K562 (cell line): ENCODE measurements at regions not wholly inside any gene's neighbourhood (a gene's known extent, or its start where the extent isn't known, plus 50 kb on each side); places are given as distances from the start of the nearest gene placed in this dataset.

ENCODE experiments used
- ATAC-seq: fragments of 200-7000 bp; cut with Tn5 transposase; 3 replicates; pipeline ENCODE4 v1.9.1; 2020; ENCODE audit warnings: moderate library complexity
- BruUV-seq: library from RNA; stranded (reverse); fragments of 400-500 nt; replicated peaks from 2 replicates; lab custom pipeline; 2021; lab: Mats Ljungman, UMichigan
- CTCF ChIA-PET: fragments of 300-600 bp; formaldehyde crosslinking; extraction: SDS; loops from one replicate; lab custom pipeline; 2021; ENCODE audit warnings: low intra/inter-chr PET ratio; lab: Yijun Ruan, JAX
- POLR2A ChIA-PET: fragments of 300-600, 350-650 bp; sonication (Branson Sonifier 250); formaldehyde crosslinking; extraction: SDS; loops from one replicate; lab custom pipeline; 2021; ENCODE audit warnings: antibody characterized with exemption, inconsistent platforms; lab: Yijun Ruan, JAX
- DNase-seq, 4 experiments: peaks; one replicate each; pipeline versions ENCODE4 v3.0.0 to v3.0.0-alpha.2; 2011 to 2018; ENCODE audit warnings: low spot score in 3 of 4, mixed read lengths in 3 of 4; ENCODE audit errors: extremely low read depth in 1 of 4
- FAIRE-seq: peaks from 2 replicates; lab custom pipeline; 2011; peaks lifted over from hg19 to GRCh38; lab: Jason Lieb, UNC
- H2AFZ ChIP-seq: 2 replicates; pipeline ENCODE4 v1.6.0; 2011; ENCODE audit warnings: low read depth, low read length, control low read depth, inconsistent platforms
- H3K27ac ChIP-seq: fragments of 200-600 bp; 3 replicates; pipeline ENCODE4 v1.8.0; 2011; ENCODE audit warnings: low read depth, mild to moderate bottlenecking, control low read depth, inconsistent platforms, low read length, moderate library complexity, mixed read lengths; ENCODE audit errors: extremely low read depth
- H3K27me3 ChIP-seq, 2 experiments: fragments of 300-600 bp in 1 of 2; 2 replicates in 1 of 2; 3 replicates in 1 of 2; pipeline versions ENCODE4 v1.6.0 to v1.8.0; 2011; ENCODE audit warnings: inconsistent platforms in 2 of 2, low read length in 2 of 2, mild to moderate bottlenecking in 1 of 2, mixed read lengths in 1 of 2, moderate library complexity in 1 of 2; ENCODE audit not compliant: control insufficient read depth in 2 of 2, insufficient read depth in 2 of 2
- H3K36me3 ChIP-seq: fragments of 300-600 bp; 3 replicates; pipeline ENCODE4 v1.8.0; 2011; ENCODE audit warnings: mild to moderate bottlenecking, low read length, inconsistent platforms; ENCODE audit not compliant: control insufficient read depth, insufficient read depth
- H3K4me1 ChIP-seq, 2 experiments: fragments of 200-600 bp in 1 of 2; replicated peaks in 1 of 2; 2 replicates in 1 of 2; 3 replicates in 1 of 2; pipeline versions ENCODE4 v1.5.1 to v1.8.0; 2011; ENCODE audit warnings: inconsistent platforms in 2 of 2, low read length in 2 of 2, mild to moderate bottlenecking in 1 of 2, mixed read lengths in 1 of 2, moderate library complexity in 1 of 2; ENCODE audit not compliant: control insufficient read depth in 2 of 2, insufficient read depth in 2 of 2
- H3K4me2 ChIP-seq: 2 replicates; pipeline ENCODE4 v1.6.1; 2011; ENCODE audit warnings: low read length, control low read depth, inconsistent platforms, mixed read lengths; ENCODE audit not compliant: insufficient read depth
- H3K4me3 ChIP-seq: fragments of 200-600 bp; sonication (generic), shearing (Covaris generic); 2 replicates; pipeline ENCODE4 v1.5.1; 2016; ENCODE audit warnings: control low read depth, inconsistent platforms
- H3K79me2 ChIP-seq: fragments of 200-600 bp; 3 replicates; pipeline ENCODE4 v1.8.0; 2011; ENCODE audit warnings: low read length, inconsistent platforms; ENCODE audit not compliant: control insufficient read depth, insufficient read depth
- H3K9ac ChIP-seq, 2 experiments: 2 replicates each; pipeline versions ENCODE4 v1.6.0 to v1.6.1; 2011; ENCODE audit warnings: low read depth in 2 of 2, low read length in 2 of 2, control low read depth in 1 of 2, inconsistent platforms in 1 of 2, mild to moderate bottlenecking in 1 of 2, mixed read lengths in 1 of 2; ENCODE audit not compliant: insufficient read depth in 1 of 2
- H3K9me1 ChIP-seq: one replicate; pipeline ENCODE4 v1.6.0; 2011; ENCODE audit warnings: inconsistent platforms, mild to moderate bottlenecking, low read length, moderate library complexity; ENCODE audit not compliant: control insufficient read depth, insufficient read depth
- H3K9me3 ChIP-seq: replicated peaks from 2 replicates; pipeline ENCODE4 v1.5.1; 2011; ENCODE audit warnings: low read depth, low read length, inconsistent platforms; ENCODE audit not compliant: control insufficient read depth, insufficient read depth
- H4K20me1 ChIP-seq: replicated peaks from 2 replicates; pipeline ENCODE4 v1.6.1; 2011; ENCODE audit warnings: low read length, inconsistent platforms, mixed read lengths; ENCODE audit not compliant: control insufficient read depth, insufficient read depth
- BCL6 ChIP-seq: fragments of 250-450 bp; sonication (Bioruptor Pico); IDR thresholded peaks from 2 replicates; pipeline ENCODE4 v1.4.0; 2020
- E2F4 ChIP-seq: sonication (generic); formaldehyde crosslinking; IDR thresholded peaks from 2 replicates; pipeline ENCODE4 v1.8.0; 2022; ENCODE audit warnings: mild to moderate bottlenecking, low read depth, missing genetic modification reagents
- MAFK ChIP-seq: IDR thresholded peaks from 2 replicates; pipeline ENCODE4 v1.6.1; 2011; ENCODE audit warnings: low read length, improper control_type of control experiment
- RCOR1 ChIP-seq, 2 experiments: IDR thresholded peaks; 2 replicates each; pipeline ENCODE4 v1.6.1; 2012; ENCODE audit warnings: low read depth in 2 of 2, low read length in 2 of 2, borderline replicate concordance in 1 of 2, improper control_type of control experiment in 1 of 2
- TCF7 ChIP-seq: sonication (generic); IDR thresholded peaks from 2 replicates; pipeline ENCODE4 v1.6.1; 2016; ENCODE audit warnings: antibody characterized with exemption, borderline replicate concordance
- WHSC1 ChIP-seq: IDR thresholded peaks from one replicate; pipeline ENCODE4 v1.6.1; 2012; ENCODE audit warnings: low read length, control low read depth, inconsistent platforms
- WGBS: fragments of 100-300 bp; shearing (Covaris generic); methylation state at CpG from one replicate; pipeline ENCODE4 v1.1.6; 2016; ENCODE audit warnings: low coverage, mixed read lengths; ENCODE audit not compliant: insufficient coverage; ENCODE audit errors: missing lambda C conversion rate; 5-methylcytosine and 5-hydroxymethylcytosine counted together
- in situ Hi-C: fragments of 300-500 bp; cut with MboI; formaldehyde crosslinking; loops from 4 replicates; pipeline ENCODE4 v1.15.0; 2018; ENCODE audit warnings: inconsistent platforms, mixed read lengths
- intact Hi-C: fragments of 100-400 bp; cut with micrococcal nuclease; formaldehyde crosslinking; loops from 2 replicates; pipeline ENCODE4 v1.14.2; 2022
- TF ChIP-seq, protein P1 (sequence below): fragments of 250-450 bp; sonication (Bioruptor Pico); IDR thresholded peaks from 2 replicates; pipeline ENCODE4 v1.4.0; 2020; ENCODE audit warnings: mild to moderate bottlenecking

GRCh38 chr10:78507510-78508160 is 474.0 kb downstream of the RPS24 start:
- POLR2A ChIA-PET, result interaction anchor here (1.4 kb wide), 1 partner anchor 17 kb away, joined by 3 read pairs; no protein-coding TSS in a partner anchor
- in situ Hi-C loops, result no loop called here
- no TSS peak for BruUV-seq
- H2AFZ ChIP-seq, result no peak overlapping the region
- H3K79me2 ChIP-seq, result no peaks in the 10 kb centered on the region
- no peak overlapping the region for H3K4me3 ChIP-seq
- TF ChIP-seq WHSC1, result no peak
- TF ChIP-seq TCF7, result no peak
- no peak for TF ChIP-seq BCL6
- no peak for TF ChIP-seq MAFK
- TF ChIP-seq, protein P1, sequence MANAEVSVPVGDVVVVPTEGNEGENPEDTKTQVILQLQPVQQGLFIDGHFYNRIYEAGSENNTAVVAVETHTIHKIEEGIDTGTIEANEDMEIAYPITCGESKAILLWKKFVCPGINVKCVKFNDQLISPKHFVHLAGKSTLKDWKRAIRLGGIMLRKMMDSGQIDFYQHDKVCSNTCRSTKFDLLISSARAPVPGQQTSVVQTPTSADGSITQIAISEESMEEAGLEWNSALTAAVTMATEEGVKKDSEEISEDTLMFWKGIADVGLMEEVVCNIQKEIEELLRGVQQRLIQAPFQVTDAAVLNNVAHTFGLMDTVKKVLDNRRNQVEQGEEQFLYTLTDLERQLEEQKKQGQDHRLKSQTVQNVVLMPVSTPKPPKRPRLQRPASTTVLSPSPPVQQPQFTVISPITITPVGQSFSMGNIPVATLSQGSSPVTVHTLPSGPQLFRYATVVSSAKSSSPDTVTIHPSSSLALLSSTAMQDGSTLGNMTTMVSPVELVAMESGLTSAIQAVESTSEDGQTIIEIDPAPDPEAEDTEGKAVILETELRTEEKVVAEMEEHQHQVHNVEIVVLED, result no peak
- no peak for TF ChIP-seq RCOR1 (IDR thresholded peaks at IDR 0.05; ENCODE audit: borderline replicate concordance in 1 of 2, low read depth in 2 of 2, low read length in 2 of 2)
- no peak for TF ChIP-seq E2F4 (CRISPR knock-in tag)
- TF ChIP-seq, all 486 proteins: peak for 0
- H3K36me3 ChIP-seq, result no peaks in the 10 kb centered on the region
- ATAC-seq, result no peak
- 0% methylated on average over 8 of the region's 8 CpGs for WGBS
- peaks cover 0 to 18% of the 10 kb centered on the region in 2 experiments; a peak in 3 of 5 replicates for H3K27me3 ChIP-seq
- H3K9me3 ChIP-seq, result no peaks in the 10 kb centered on the region
- intact Hi-C loops, result no loop called here
- FAIRE-seq, result no peak
- no peak overlapping the region for H3K4me2 ChIP-seq
- no peak overlapping the region for H3K9ac ChIP-seq
- no peak overlapping the region for H3K27ac ChIP-seq
- CTCF ChIA-PET, result no interaction called here
- no peaks in the 10 kb centered on the region; the same call in 1 of the 2 replicates for H4K20me1 ChIP-seq
- H3K9me1 ChIP-seq, result no peaks in the 10 kb centered on the region
- H3K4me1 ChIP-seq, result no peaks in the 10 kb centered on the region
- DNase-seq, result no peak
